ENCODE measurements at regions not wholly inside any gene's neighbourhood (a gene's known extent, or its start where the extent isn't known, plus 50 kb on each side); places are given as distances from the start of the nearest gene placed in this dataset.
"Not testable (repeated sequence)": the region's sequence is repeated elsewhere in the genome, so short reads cannot be mapped to it uniquely, and the experiment has no call there.

DNA sequence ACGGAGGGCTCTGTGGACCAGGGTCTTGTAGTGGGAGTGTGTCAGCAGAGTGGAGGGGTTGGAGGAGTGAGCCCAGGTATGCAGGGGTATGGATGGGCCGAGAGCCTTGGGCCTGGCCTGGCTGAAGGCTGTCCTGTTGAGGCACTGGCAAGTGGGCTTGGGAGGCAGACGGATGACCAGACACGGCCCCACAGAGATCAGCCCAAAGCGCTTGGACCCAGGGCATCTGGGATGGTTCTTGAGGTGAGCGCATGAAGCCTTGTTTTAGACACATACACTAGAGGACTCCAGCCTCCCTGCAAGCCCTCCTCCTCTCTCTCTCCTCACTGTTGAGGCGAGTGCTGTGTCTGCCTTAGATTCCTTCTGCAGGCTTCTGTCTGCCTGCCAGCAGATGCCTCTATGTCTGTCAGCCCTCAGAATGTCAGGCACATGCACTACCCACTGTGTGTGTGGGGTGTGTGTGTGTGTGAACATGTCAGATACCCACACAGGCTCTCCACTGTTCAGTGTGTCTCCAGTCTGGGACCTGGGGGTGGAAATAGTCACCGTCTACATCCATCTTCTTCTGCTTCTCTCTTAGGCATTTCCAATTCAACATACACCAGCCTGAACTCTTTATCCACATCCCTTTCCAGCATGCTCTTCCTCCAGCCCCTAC is 218.0 kb upstream of the PLGLB1 start:
- not testable (repeated sequence) for TF ChIP-seq MAX (IDR thresholded peaks at IDR 0.05); EZH2 (IDR thresholded peaks at IDR 0.05); ZNF274 (IDR thresholded peaks at IDR 0.05; ENCODE audit: low read depth, low read length); POLR2AphosphoS5 (IDR thresholded peaks at IDR 0.05; ENCODE audit: low read depth, low read length); POLR2A (IDR thresholded peaks at IDR 0.05; ENCODE audit: borderline replicate concordance, extremely low read depth, insufficient read depth, insufficient read length); ELF1 (IDR thresholded peaks at IDR 0.05; ENCODE audit: borderline replicate concordance, low read depth); EZH2phosphoT487 (IDR thresholded peaks at IDR 0.05; ENCODE audit: borderline replicate concordance); YY1 (IDR thresholded peaks at IDR 0.05; ENCODE audit: extremely low read depth, insufficient replicate concordance, low read depth, low read length)
- TF ChIP-seq, protein P1, sequence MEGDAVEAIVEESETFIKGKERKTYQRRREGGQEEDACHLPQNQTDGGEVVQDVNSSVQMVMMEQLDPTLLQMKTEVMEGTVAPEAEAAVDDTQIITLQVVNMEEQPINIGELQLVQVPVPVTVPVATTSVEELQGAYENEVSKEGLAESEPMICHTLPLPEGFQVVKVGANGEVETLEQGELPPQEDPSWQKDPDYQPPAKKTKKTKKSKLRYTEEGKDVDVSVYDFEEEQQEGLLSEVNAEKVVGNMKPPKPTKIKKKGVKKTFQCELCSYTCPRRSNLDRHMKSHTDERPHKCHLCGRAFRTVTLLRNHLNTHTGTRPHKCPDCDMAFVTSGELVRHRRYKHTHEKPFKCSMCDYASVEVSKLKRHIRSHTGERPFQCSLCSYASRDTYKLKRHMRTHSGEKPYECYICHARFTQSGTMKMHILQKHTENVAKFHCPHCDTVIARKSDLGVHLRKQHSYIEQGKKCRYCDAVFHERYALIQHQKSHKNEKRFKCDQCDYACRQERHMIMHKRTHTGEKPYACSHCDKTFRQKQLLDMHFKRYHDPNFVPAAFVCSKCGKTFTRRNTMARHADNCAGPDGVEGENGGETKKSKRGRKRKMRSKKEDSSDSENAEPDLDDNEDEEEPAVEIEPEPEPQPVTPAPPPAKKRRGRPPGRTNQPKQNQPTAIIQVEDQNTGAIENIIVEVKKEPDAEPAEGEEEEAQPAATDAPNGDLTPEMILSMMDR (IDR thresholded peaks at IDR 0.05 in 2 of 3, conservative IDR thresholded peaks at IDR 0.05 in 1 of 3; ENCODE audit: borderline replicate concordance in 1 of 3, insufficient read depth in 1 of 3, low read depth in 2 of 3, low read length in 2 of 3) = 0 out of 6 replicates have a peak, but pooled peaks of 1 of the 3 experiments have one; percentile 3
- TF ChIP-seq, protein P2, sequence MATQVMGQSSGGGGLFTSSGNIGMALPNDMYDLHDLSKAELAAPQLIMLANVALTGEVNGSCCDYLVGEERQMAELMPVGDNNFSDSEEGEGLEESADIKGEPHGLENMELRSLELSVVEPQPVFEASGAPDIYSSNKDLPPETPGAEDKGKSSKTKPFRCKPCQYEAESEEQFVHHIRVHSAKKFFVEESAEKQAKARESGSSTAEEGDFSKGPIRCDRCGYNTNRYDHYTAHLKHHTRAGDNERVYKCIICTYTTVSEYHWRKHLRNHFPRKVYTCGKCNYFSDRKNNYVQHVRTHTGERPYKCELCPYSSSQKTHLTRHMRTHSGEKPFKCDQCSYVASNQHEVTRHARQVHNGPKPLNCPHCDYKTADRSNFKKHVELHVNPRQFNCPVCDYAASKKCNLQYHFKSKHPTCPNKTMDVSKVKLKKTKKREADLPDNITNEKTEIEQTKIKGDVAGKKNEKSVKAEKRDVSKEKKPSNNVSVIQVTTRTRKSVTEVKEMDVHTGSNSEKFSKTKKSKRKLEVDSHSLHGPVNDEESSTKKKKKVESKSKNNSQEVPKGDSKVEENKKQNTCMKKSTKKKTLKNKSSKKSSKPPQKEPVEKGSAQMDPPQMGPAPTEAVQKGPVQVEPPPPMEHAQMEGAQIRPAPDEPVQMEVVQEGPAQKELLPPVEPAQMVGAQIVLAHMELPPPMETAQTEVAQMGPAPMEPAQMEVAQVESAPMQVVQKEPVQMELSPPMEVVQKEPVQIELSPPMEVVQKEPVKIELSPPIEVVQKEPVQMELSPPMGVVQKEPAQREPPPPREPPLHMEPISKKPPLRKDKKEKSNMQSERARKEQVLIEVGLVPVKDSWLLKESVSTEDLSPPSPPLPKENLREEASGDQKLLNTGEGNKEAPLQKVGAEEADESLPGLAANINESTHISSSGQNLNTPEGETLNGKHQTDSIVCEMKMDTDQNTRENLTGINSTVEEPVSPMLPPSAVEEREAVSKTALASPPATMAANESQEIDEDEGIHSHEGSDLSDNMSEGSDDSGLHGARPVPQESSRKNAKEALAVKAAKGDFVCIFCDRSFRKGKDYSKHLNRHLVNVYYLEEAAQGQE (IDR thresholded peaks at IDR 0.05; ENCODE audit: low read depth) = not testable (repeated sequence)
- TF ChIP-seq RAD21 (IDR thresholded peaks at IDR 0.05; ENCODE audit: low read depth) = peak; percentile 34; the same call in 1 of the 2 replicates
- TF ChIP-seq, protein P3, sequence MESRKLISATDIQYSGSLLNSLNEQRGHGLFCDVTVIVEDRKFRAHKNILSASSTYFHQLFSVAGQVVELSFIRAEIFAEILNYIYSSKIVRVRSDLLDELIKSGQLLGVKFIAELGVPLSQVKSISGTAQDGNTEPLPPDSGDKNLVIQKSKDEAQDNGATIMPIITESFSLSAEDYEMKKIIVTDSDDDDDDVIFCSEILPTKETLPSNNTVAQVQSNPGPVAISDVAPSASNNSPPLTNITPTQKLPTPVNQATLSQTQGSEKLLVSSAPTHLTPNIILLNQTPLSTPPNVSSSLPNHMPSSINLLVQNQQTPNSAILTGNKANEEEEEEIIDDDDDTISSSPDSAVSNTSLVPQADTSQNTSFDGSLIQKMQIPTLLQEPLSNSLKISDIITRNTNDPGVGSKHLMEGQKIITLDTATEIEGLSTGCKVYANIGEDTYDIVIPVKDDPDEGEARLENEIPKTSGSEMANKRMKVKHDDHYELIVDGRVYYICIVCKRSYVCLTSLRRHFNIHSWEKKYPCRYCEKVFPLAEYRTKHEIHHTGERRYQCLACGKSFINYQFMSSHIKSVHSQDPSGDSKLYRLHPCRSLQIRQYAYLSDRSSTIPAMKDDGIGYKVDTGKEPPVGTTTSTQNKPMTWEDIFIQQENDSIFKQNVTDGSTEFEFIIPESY (IDR thresholded peaks at IDR 0.05; ENCODE audit: extremely low read depth, insufficient replicate concordance, low read length) = not testable (repeated sequence)
